Prostate gland (tissue), 2 donors: ENCODE measurements at regions not wholly inside any gene's neighbourhood (a gene's known extent, or its start where the extent isn't known, plus 50 kb on each side); places are given as distances from the start of the nearest gene placed in this dataset.

ENCODE experiments used
- DNase-seq: peaks from one replicate; pipeline ENCODE4 v3.0.0-alpha.2; 2019; ENCODE audit warnings: low spot score
- H3K27ac ChIP-seq, 2 donors: fragments of 200-600 bp; sonication (generic); 2 replicates each; pipeline ENCODE4 v1.5.1; 2017 to 2019
- H3K27me3 ChIP-seq: fragments of 200-600 bp; sonication (generic); replicated peaks from 2 replicates; pipeline ENCODE4 v1.5.1; 2019; ENCODE audit not compliant: insufficient read depth
- H3K36me3 ChIP-seq, 2 donors: fragments of 200-600 bp; sonication (generic); 1 replicate in 1 of 2; 2 replicates in 1 of 2; pipeline versions ENCODE4 v1.5.1 to v1.8.1; 2017 to 2019
- H3K4me1 ChIP-seq: fragments of 200-600 bp; sonication (generic); replicated peaks from 2 replicates; pipeline ENCODE4 v1.5.1; 2019
- H3K4me3 ChIP-seq, 2 donors: fragments of 200-600 bp; sonication (generic); 2 replicates each; pipeline ENCODE4 v1.5.1; 2017 to 2019
- H3K9me3 ChIP-seq: fragments of 200-600 bp; sonication (generic); 2 replicates; pipeline ENCODE4 v1.5.1; 2017
- POLR2A ChIP-seq: fragments of 450-650 bp; IDR thresholded peaks from one replicate; pipeline ENCODE4 v1.6.1; 2016; ENCODE audit warnings: antibody characterized with exemption, mild to moderate bottlenecking
- POLR2AphosphoS5 ChIP-seq: sonication (generic); formaldehyde crosslinking; IDR thresholded peaks from one replicate; pipeline ENCODE4 v1.6.1; 2017; ENCODE audit warnings: antibody characterized with exemption
- WGBS: methylation state at CpG from one replicate; pipeline ENCODE4 v1.1.5; 2018; 5-methylcytosine and 5-hydroxymethylcytosine counted together
- intact Hi-C: fragments of 100-400 bp; cut with DNase I; formaldehyde crosslinking; loops from one replicate; pipeline ENCODE4 v1.14.2; 2022
- TF ChIP-seq, protein P1 (sequence below), 4 experiments: fragments of 200-600 bp in 2 of 4; fragments of 450-650 bp in 2 of 4; sonication (generic) in 2 of 4; IDR thresholded peaks; 1 replicate in 3 of 4; 2 replicates in 1 of 4; pipeline ENCODE4 v1.5.1; 2016 to 2019; ENCODE audit warnings: antibody characterized with exemption in 4 of 4, mild to moderate bottlenecking in 2 of 4, moderate library complexity in 2 of 4

DNA sequence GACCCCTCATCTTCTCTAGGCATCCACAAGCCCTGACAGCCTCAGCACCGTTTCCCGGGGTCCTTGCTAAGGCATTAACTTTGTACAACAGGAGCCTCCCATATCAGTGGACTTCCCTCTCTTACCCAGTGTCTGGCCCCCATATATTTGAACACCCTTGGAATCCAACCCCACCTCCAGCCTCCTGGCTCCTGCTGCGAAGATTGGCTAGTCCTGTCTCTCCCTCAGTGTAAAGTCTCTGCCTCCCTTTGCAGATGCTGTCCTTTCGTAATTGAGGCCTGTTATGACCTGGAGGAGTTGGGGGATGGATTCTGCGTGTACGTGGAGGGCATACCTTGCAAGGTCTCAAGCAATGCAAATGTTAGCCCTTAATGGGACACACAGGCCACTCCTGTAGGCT is 413.7 kb downstream of the IRS2 start:
- no peak for DNase-seq
- no peaks in the 10 kb centered on the region for H3K27me3 ChIP-seq
- intact Hi-C loops: no loop called here
- H3K36me3 ChIP-seq: no peaks in the 10 kb centered on the region
- TF ChIP-seq, protein P1, sequence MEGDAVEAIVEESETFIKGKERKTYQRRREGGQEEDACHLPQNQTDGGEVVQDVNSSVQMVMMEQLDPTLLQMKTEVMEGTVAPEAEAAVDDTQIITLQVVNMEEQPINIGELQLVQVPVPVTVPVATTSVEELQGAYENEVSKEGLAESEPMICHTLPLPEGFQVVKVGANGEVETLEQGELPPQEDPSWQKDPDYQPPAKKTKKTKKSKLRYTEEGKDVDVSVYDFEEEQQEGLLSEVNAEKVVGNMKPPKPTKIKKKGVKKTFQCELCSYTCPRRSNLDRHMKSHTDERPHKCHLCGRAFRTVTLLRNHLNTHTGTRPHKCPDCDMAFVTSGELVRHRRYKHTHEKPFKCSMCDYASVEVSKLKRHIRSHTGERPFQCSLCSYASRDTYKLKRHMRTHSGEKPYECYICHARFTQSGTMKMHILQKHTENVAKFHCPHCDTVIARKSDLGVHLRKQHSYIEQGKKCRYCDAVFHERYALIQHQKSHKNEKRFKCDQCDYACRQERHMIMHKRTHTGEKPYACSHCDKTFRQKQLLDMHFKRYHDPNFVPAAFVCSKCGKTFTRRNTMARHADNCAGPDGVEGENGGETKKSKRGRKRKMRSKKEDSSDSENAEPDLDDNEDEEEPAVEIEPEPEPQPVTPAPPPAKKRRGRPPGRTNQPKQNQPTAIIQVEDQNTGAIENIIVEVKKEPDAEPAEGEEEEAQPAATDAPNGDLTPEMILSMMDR (IDR thresholded peaks at IDR 0.05): no peak
- TF ChIP-seq POLR2AphosphoS5: no peak
- no peak for TF ChIP-seq POLR2A
- no peak overlapping the region for H3K4me3 ChIP-seq
- 95% methylated on average over 6 of the region's 6 CpGs for WGBS
- no peaks in the 10 kb centered on the region for H3K4me1 ChIP-seq
- H3K9me3 ChIP-seq: no peaks in the 10 kb centered on the region
- H3K27ac ChIP-seq: no peak overlapping the region

DNA sequence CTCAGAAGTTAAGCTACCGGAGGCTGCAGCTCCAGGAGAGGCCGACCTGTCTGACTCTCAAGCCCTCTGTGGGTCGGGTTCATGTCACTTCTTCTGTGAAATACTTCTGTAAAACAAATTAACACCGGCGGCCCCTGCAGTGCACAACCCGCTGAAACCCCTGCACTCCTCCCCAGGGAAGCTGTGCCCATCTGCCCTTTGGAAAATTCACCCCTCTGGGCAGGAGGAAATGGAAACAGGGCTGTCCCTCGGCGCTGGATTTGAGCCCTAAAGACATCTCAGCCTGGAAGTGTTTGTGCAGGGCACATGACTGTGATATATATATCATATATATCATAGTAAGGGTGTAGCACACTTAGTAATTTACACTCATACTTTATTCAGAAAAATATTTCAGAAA is 415.3 kb downstream of the IRS2 start:
- WGBS: 70% methylated on average over 8 of the region's 8 CpGs
- no peak overlapping the region for H3K27ac ChIP-seq
- no peak overlapping the region for H3K4me3 ChIP-seq
- H3K27me3 ChIP-seq: no peaks in the 10 kb centered on the region
- no peaks in the 10 kb centered on the region for H3K4me1 ChIP-seq
- H3K36me3 ChIP-seq: no peaks in the 10 kb centered on the region
- intact Hi-C loops: no loop called here
- TF ChIP-seq, protein P1 (IDR thresholded peaks at IDR 0.05): no peak
- TF ChIP-seq POLR2A (no peak), POLR2AphosphoS5 (no peak)
- no peaks in the 10 kb centered on the region for H3K9me3 ChIP-seq
- no peak for DNase-seq

DNA sequence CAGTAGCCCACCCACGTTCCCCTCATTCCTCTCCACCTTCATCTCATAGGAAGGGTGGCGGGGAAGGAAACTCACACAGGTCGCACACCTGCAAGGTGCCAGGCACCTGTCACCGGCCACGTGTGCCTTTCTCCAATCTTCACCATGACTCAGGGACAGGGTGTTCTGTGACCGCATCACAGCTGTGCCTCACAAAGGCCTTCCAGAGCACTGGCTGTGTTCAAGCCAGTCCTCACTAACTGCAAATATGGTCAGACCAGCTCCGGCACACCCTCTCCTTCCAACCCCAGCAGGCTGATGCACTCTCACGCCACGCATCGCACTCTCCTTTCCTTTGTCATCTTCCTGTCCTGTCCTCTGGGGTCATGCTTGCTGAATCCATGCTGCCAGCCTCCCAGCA is 415.9 kb downstream of the IRS2 start:
- no peak for DNase-seq
- Histone ChIP-seq H3K36me3 (no peaks in the 10 kb centered on the region), H3K4me1 (no peaks in the 10 kb centered on the region), H3K4me3 (no peak overlapping the region), H3K9me3 (no peaks in the 10 kb centered on the region), H3K27me3 (no peaks in the 10 kb centered on the region), H3K27ac (no peak overlapping the region)
- TF ChIP-seq POLR2A: no peak
- TF ChIP-seq POLR2AphosphoS5: no peak
- TF ChIP-seq, protein P1 (IDR thresholded peaks at IDR 0.05): no peak
- intact Hi-C loops: no loop called here
- 82% methylated on average over 10 of the region's 10 CpGs for whole genome bisulfite sequencing

DNA sequence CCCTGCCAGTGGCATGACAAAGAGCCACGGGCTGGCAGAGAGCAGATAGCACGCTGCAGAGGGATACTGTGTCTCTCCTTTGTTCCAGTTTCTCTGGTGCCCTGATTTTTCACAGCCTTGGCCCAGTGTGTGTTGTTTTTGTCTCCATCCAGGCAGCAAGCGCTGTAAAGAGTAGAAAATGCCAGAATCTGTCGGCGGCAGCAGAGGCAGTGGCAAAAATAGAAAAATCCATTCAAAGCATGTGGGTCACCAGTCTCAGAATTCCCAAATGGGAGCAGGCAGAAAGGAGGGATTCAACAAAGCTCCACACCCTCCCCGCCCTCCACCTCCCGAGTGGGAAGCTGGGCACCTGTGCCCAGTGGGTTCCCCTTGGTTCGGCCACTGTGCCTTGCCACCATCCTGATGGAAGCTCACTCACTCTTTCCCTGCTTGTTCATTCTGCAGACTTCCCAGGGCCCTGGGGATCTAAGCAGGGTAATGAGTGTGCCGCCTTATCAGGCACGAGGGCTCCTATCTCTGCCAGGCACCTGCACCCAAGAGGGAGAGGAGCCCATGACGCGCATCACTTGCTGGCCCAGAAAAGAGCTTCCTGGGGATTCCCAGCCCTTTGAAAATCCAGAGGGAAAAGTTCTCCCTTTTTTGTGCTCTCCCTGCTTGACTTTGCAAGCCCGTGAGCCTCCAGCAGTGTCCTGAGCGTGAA is 416.9 kb downstream of the IRS2 start:
- intact Hi-C loops: no loop called here
- no peak overlapping the region for H3K4me3 ChIP-seq
- H3K36me3 ChIP-seq: no peaks in the 10 kb centered on the region
- TF ChIP-seq, protein P1 (IDR thresholded peaks at IDR 0.05): no peak
- no peaks in the 10 kb centered on the region for H3K27me3 ChIP-seq
- no peak overlapping the region for H3K27ac ChIP-seq
- H3K4me1 ChIP-seq: no peaks in the 10 kb centered on the region
- DNase-seq: no peak
- no peaks in the 10 kb centered on the region for H3K9me3 ChIP-seq
- 76% methylated on average over 14 of the region's 14 CpGs for WGBS

DNA sequence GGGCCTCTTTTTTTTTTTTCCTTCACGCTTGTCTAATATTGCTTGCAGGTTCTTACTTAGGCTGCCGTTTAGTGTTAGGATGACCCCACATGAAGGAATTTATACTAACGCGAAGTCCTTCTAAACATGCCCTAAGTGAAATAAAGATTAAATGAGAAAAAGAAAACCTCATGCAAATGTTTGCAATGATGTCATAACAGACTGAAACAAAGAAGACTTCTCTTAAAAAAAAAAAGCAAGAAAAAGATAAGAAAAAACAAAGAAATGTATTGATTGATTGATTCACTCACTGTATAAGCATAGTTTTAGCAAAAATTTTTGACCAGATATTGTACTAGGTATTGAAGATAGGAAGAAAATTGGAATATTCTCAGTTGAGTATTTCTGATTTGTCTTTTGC is 418.2 kb downstream of the IRS2 start:
- DNase-seq: no peak
- Histone ChIP-seq H3K4me1 (no peaks in the 10 kb centered on the region), H3K27me3 (no peaks in the 10 kb centered on the region), H3K9me3 (no peaks in the 10 kb centered on the region), H3K27ac (no peak overlapping the region), H3K4me3 (no peak overlapping the region), H3K36me3 (no peaks in the 10 kb centered on the region)
- 73% methylated on average over 4 of the region's 4 CpGs for WGBS
- TF ChIP-seq POLR2AphosphoS5 (no peak), POLR2A (no peak)
- TF ChIP-seq, protein P1 (IDR thresholded peaks at IDR 0.05): no peak
- intact Hi-C loops: no loop called here
